ENCODE measurements at regions not wholly inside any gene's neighbourhood (a gene's known extent, or its start where the extent isn't known, plus 50 kb on each side); places are given as distances from the start of the nearest gene placed in this dataset.

GRCh38 chr7:46879783-46880182 is 702.1 kb downstream of the TNS3 start:
- H3K79me2 ChIP-seq (ENCODE audit: control insufficient read depth, insufficient read depth, low read length) = no peaks in the 10 kb centered on the region
- no peak overlapping the region for H3K4me3 ChIP-seq (ENCODE audit: control extremely low read depth in 1 of 5, extremely low read depth in 1 of 5, insufficient read depth in 1 of 5, low read depth in 2 of 5, low read length in 4 of 5)
- Mint-ChIP-seq H3K9me3 (ENCODE audit: insufficient read depth) (peaks cover 3% of the 10 kb centered on the region), H3K27me3 (no peaks in the 10 kb centered on the region), H3K4me1 (no peaks in the 10 kb centered on the region), H3K4me3 (no peak overlapping the region), H3K27ac (no peak overlapping the region)
- no peaks in the 10 kb centered on the region for H4K20me1 ChIP-seq (ENCODE audit: control insufficient read depth, insufficient read depth, low read length, poor library complexity, severe bottlenecking)
- WGBS (ENCODE audit: insufficient coverage) = no CpG with 5 or more reads among the region's 2 CpGs
- ATAC-seq (ENCODE audit: low read depth) (no peak), DNase-seq (no peak)
- peaks cover 0 to 3% (median 0%) of the 10 kb centered on the region in 3 donors for H3K9me3 ChIP-seq (ENCODE audit: control extremely low read depth in 1 of 3, control insufficient read depth in 2 of 3, insufficient read depth in 1 of 3, low read length in 2 of 3)
- H3K27ac ChIP-seq (ENCODE audit: low read length in 2 of 2) = no peak overlapping the region
- CTCF ChIA-PET = no interaction called here
- intact Hi-C loops (cut with micrococcal nuclease) = no loop called here
- H3K4me2 ChIP-seq (replicated peaks; ENCODE audit: low read depth, low read length, poor library complexity, severe bottlenecking) = no peak overlapping the region
- no peak overlapping the region for H2AFZ ChIP-seq (ENCODE audit: insufficient read depth, low read depth, low read length, poor library complexity, severe bottlenecking)
- no peaks in the 10 kb centered on the region for H3K27me3 ChIP-seq (replicated peaks in 1 of 4; ENCODE audit: control extremely low read depth in 1 of 4, control insufficient read depth in 3 of 4, insufficient read depth in 4 of 4, low read length in 3 of 4)
- TF ChIP-seq CTCF (IDR thresholded peaks at IDR 0.05) (no peak), EZH2 (IDR thresholded peaks at IDR 0.05; ENCODE audit: borderline replicate concordance, insufficient read depth, low read depth, low read length, poor library complexity, severe bottlenecking) (no peak)
- no peaks in the 10 kb centered on the region for H3K36me3 ChIP-seq (replicated peaks in 1 of 2; ENCODE audit: control extremely low read depth in 1 of 2, control insufficient read depth in 1 of 2, extremely low read depth in 1 of 2, insufficient read depth in 2 of 2, low read length in 1 of 2)
- POLR2A ChIA-PET = no interaction called here
- H3K9ac ChIP-seq (ENCODE audit: low read length) = no peak overlapping the region
- H3K4me1 ChIP-seq (ENCODE audit: control insufficient read depth in 2 of 2, insufficient read depth in 2 of 2, low read length in 2 of 2) = no peaks in the 10 kb centered on the region

- Histone ChIP-seq H3K79me2 (ENCODE audit: control insufficient read depth, insufficient read depth, low read length) (no peaks in the 10 kb centered on the region), H2AFZ (ENCODE audit: insufficient read depth, low read depth, low read length, poor library complexity, severe bottlenecking) (no peak overlapping the region), H3K4me3 (ENCODE audit: control extremely low read depth in 1 of 5, extremely low read depth in 1 of 5, insufficient read depth in 1 of 5, low read depth in 2 of 5, low read length in 4 of 5) (no peak overlapping the region), H3K27me3 (replicated peaks in 1 of 4; ENCODE audit: control extremely low read depth in 1 of 4, control insufficient read depth in 3 of 4, insufficient read depth in 4 of 4, low read length in 3 of 4) (no peaks in the 10 kb centered on the region), H3K4me2 (replicated peaks; ENCODE audit: low read depth, low read length, poor library complexity, severe bottlenecking) (no peak overlapping the region), H4K20me1 (ENCODE audit: control insufficient read depth, insufficient read depth, low read length, poor library complexity, severe bottlenecking) (no peaks in the 10 kb centered on the region), H3K4me1 (ENCODE audit: control insufficient read depth in 2 of 2, insufficient read depth in 2 of 2, low read length in 2 of 2) (no peaks in the 10 kb centered on the region), H3K9me3 (ENCODE audit: control extremely low read depth in 1 of 3, control insufficient read depth in 2 of 3, insufficient read depth in 1 of 3, low read length in 2 of 3) (no peaks in the 10 kb centered on the region), H3K9ac (ENCODE audit: low read length) (no peak overlapping the region), H3K36me3 (replicated peaks in 1 of 2; ENCODE audit: control extremely low read depth in 1 of 2, control insufficient read depth in 1 of 2, extremely low read depth in 1 of 2, insufficient read depth in 2 of 2, low read length in 1 of 2) (no peaks in the 10 kb centered on the region), H3K27ac (ENCODE audit: low read length in 2 of 2) (no peak overlapping the region)
- no peaks in the 10 kb centered on the region for H3K4me1 Mint-ChIP-seq
- no peak for TF ChIP-seq EZH2 (IDR thresholded peaks at IDR 0.05; ENCODE audit: borderline replicate concordance, insufficient read depth, low read depth, low read length, poor library complexity, severe bottlenecking)
- no peak for TF ChIP-seq CTCF (IDR thresholded peaks at IDR 0.05)
- peaks cover 3% of the 10 kb centered on the region for H3K9me3 Mint-ChIP-seq (ENCODE audit: insufficient read depth)
- DNase-seq (no peak), ATAC-seq (ENCODE audit: low read depth) (no peak)
- WGBS (ENCODE audit: insufficient coverage) = 91% methylated on average over 4 of the region's 4 CpGs
- no peak overlapping the region for H3K4me3 Mint-ChIP-seq
- no peak overlapping the region for H3K27ac Mint-ChIP-seq
- intact Hi-C loops (cut with micrococcal nuclease) = no loop called here
- no peaks in the 10 kb centered on the region for H3K27me3 Mint-ChIP-seq
- CTCF ChIA-PET = no interaction called here
- POLR2A ChIA-PET = no interaction called here
These were observed 710.4 kb downstream of the TNS3 start for GRCh38 chr7:46871516-46871915.
